Epithelial cell of proximal tubule (primary cell): ENCODE measurements at regions not wholly inside any gene's neighbourhood (a gene's known extent, or its start where the extent isn't known, plus 50 kb on each side); places are given as distances from the start of the nearest gene placed in this dataset.

Experiments used
- DNase-seq: peaks from one replicate; pipeline ENCODE4 v3.0.0-alpha.2; 2011; ENCODE audit warnings: low read depth
- H3K4me3 ChIP-seq: 2 replicates; pipeline ENCODE4 v1.5.1; 2011; ENCODE audit warnings: low read depth, mild to moderate bottlenecking, low read length
- TF ChIP-seq, protein P1 (sequence below): conservative IDR thresholded peaks from 2 replicates; pipeline ENCODE4 v1.5.1; 2012; ENCODE audit warnings: low read depth, mild to moderate bottlenecking, low read length

DNA sequence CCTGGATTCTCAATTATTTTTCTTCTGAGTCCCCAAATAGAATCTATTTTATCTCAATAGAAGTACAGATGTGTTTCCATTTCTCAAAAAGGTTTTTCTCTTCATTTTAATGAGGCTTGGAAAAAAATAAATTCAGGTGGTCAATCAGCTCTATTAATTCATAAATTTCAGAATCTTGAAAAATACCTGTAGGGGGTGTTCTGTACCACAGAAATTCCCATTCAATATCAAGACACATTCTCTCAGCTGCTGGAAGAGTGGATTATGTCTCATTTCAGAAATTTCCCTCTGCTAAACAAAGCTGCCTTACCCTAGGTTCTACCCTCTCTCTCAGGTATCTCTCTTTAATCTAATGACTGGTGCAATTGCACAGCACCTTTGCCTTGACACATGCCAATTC is 1121.2 kb downstream of the SI start:
- TF ChIP-seq, protein P1, sequence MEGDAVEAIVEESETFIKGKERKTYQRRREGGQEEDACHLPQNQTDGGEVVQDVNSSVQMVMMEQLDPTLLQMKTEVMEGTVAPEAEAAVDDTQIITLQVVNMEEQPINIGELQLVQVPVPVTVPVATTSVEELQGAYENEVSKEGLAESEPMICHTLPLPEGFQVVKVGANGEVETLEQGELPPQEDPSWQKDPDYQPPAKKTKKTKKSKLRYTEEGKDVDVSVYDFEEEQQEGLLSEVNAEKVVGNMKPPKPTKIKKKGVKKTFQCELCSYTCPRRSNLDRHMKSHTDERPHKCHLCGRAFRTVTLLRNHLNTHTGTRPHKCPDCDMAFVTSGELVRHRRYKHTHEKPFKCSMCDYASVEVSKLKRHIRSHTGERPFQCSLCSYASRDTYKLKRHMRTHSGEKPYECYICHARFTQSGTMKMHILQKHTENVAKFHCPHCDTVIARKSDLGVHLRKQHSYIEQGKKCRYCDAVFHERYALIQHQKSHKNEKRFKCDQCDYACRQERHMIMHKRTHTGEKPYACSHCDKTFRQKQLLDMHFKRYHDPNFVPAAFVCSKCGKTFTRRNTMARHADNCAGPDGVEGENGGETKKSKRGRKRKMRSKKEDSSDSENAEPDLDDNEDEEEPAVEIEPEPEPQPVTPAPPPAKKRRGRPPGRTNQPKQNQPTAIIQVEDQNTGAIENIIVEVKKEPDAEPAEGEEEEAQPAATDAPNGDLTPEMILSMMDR, result no peak
- no peak overlapping the region for H3K4me3 ChIP-seq
- DNase-seq, result no peak

DNA sequence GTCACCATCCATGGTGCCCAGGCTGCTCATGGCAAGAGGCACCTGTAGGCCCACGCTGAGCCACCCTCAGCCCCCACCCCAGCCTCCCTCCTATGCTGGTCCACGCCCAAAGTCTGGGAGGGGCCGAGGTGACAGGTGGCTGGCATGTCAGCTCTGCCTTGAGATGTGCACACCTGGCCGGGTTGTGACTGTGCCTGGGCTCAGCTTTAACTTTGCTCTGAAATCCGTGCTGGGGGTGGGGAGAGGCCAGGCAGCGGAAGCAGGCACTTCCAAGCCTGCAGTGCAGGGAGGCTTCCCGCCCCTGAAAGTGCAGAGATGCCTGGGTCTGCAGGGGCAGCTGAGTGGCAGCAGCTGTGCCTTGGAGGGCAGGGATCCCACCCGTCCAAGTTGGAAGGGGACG is 1124.8 kb downstream of the SI start:
- TF ChIP-seq, protein P1, result no peak

GRCh38 chr3:163952499-163952898 is 1125.8 kb downstream of the SI start:
- no peak for DNase-seq
- TF ChIP-seq, protein P1, result no peak
- H3K4me3 ChIP-seq, result no peak overlapping the region

More for the DNA sequence above, 1124.8 kb downstream of the SI start:
- no peak overlapping the region for H3K4me3 ChIP-seq
- DNase-seq, result no peak

DNA sequence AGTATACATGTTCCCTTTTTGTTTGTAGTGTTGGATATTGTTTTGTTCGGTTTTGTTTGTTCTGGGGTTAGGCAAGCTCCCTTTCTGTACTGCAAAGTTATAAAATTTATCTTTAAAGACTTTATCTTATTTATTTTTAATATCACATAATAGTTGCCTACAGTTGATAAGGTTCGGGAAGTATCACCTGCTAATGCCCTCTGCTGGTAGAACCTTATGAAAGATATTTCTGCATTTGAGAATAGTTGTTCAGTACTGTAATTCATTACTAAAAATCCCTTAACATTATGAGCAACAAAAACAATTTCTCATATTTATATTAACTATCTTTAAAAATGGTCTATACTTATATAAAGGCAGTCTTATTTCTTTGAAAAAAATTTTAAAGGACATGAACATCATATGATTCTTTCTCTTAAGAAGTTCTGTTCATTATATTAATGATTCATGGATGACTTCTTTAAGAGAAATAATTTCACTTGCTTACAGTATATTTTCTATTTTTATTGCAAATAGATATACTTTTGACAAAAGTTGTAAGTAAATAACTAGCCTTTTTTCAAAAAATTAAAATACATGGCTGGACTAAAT is 1126.8 kb downstream of the SI start:
- H3K4me3 ChIP-seq, result no peak overlapping the region
- no peak for DNase-seq
- TF ChIP-seq, protein P1, result peak; percentile 61

DNA sequence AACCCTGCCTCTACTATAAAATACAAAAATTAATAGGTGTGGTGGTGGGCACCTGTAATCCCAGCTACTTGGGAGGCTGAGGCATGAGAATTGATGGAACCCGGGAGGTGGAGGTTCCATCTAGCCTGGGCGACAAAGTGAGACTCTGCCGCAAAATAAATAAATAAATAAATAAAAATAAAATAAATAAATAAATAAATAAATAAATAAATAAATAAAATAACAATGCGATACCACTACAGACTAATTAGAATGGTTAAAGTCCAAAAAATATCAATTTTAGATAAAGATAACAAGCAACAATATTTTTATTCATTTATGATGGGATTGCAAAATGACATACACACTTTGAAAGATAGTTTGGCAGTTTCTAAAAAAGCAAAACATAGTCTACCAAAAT is 1131.5 kb downstream of the SI start:
- TF ChIP-seq, protein P1, result no peak
- no peak overlapping the region for H3K4me3 ChIP-seq
- DNase-seq, result no peak

- DNase-seq, result no peak
- no peak overlapping the region for H3K4me3 ChIP-seq
- TF ChIP-seq, protein P1, result no peak
Observed at GRCh38 chr3:163943664-163944063, 1134.6 kb downstream of the SI start.

DNA sequence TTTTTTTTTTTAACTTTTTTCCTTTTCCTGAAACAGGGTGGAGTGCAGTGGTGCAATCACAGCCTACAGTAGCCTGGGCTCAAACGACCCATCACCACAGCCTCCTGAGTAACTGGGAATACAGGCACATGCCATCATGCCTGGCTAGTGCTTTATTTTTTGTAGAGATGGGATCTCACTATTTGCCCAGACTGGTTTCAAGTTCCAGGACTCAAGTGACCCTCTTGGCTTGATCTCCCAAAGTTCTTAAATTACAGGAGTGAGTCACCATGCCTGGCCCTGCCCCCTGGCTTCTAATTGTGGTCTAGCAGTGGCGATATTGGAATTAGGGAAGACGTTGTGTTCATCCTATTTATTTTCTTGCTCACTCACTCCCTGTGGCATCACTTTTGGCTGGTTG is 1138.4 kb downstream of the SI start:
- no peak overlapping the region for H3K4me3 ChIP-seq
- TF ChIP-seq, protein P1, result no peak
- DNase-seq, result no peak
